ENCODE measurements at regions not wholly inside any gene's neighbourhood (a gene's known extent, or its start where the extent isn't known, plus 50 kb on each side); places are given as distances from the start of the nearest gene placed in this dataset.
"Not testable (repeated sequence)": the region's sequence is repeated elsewhere in the genome, so short reads cannot be mapped to it uniquely, and the experiment has no call there.

- Histone ChIP-seq H3K27me3 (ENCODE audit: control insufficient read depth in 1 of 2, insufficient read depth in 2 of 2, low read length in 2 of 2) (no peaks in the 10 kb centered on the region), H3K9ac (ENCODE audit: low read depth in 1 of 2, low read length in 2 of 2) (no peak overlapping the region), H3K27ac (ENCODE audit: low read depth, low read length) (no peak overlapping the region)
These were observed 248.2 kb upstream of the RBMS1 start for GRCh38 chr2:160741815-160742214.

DNA sequence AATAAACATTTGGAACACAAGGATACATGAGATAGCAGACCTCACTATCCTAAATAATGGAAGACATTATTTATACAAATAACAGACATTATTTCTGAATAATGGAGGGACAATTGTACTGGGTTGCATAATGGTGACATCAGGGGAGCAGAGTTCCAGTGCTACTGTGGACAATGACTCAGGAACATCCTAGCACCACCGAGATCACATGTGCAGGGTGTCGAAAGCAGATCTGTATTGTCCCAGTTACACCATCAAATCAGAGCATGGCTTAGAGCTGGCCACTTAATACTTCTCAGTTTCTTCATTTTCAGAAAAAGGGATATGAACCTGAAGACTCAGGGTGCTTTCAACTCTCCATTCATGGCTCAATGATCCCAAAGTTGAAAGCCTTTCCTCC lies 249.1 kb upstream of the RBMS1 start:
- Histone ChIP-seq H3K4me1 (ENCODE audit: control insufficient read depth in 1 of 2, insufficient read depth in 2 of 2, low read length in 2 of 2) (no peaks in the 10 kb centered on the region), H3K9ac (ENCODE audit: low read depth in 1 of 2, low read length in 2 of 2) (no peak overlapping the region), H3K4me3 (ENCODE audit: low read depth in 1 of 2, low read length in 2 of 2) (no peak overlapping the region), H3K27ac (ENCODE audit: low read depth, low read length) (no peak overlapping the region), H3K9me3 (ENCODE audit: control insufficient read depth in 1 of 2, low read length in 2 of 2) (no peaks in the 10 kb centered on the region), H3K27me3 (ENCODE audit: control insufficient read depth in 1 of 2, insufficient read depth in 2 of 2, low read length in 2 of 2) (no peaks in the 10 kb centered on the region), H3K36me3 (ENCODE audit: control insufficient read depth in 1 of 2, insufficient read depth in 2 of 2, low read length in 2 of 2) (no peaks in the 10 kb centered on the region)

More at GRCh38 chr2:160741815-160742214, 248.2 kb upstream of the RBMS1 start:
- Histone ChIP-seq H3K9me3 (ENCODE audit: control insufficient read depth in 1 of 2, low read length in 2 of 2) (no peaks in the 10 kb centered on the region), H3K4me1 (ENCODE audit: control insufficient read depth in 1 of 2, insufficient read depth in 2 of 2, low read length in 2 of 2) (no peaks in the 10 kb centered on the region), H3K36me3 (ENCODE audit: control insufficient read depth in 1 of 2, insufficient read depth in 2 of 2, low read length in 2 of 2) (no peaks in the 10 kb centered on the region), H3K4me3 (ENCODE audit: low read depth in 1 of 2, low read length in 2 of 2) (no peak overlapping the region)

GRCh38 chr2:160747501-160748170 lies 254.0 kb upstream of the RBMS1 start:
- Histone ChIP-seq H3K27ac (ENCODE audit: low read depth, low read length) (no peak overlapping the region), H3K9ac (ENCODE audit: low read depth in 1 of 2, low read length in 2 of 2) (no peak overlapping the region), H3K36me3 (ENCODE audit: control insufficient read depth in 1 of 2, insufficient read depth in 2 of 2, low read length in 2 of 2) (no peaks in the 10 kb centered on the region), H3K9me3 (ENCODE audit: control insufficient read depth in 1 of 2, low read length in 2 of 2) (no peaks in the 10 kb centered on the region), H3K4me1 (ENCODE audit: control insufficient read depth in 1 of 2, insufficient read depth in 2 of 2, low read length in 2 of 2) (no peaks in the 10 kb centered on the region), H3K4me3 (ENCODE audit: low read depth in 1 of 2, low read length in 2 of 2) (no peak overlapping the region), H3K27me3 (ENCODE audit: control insufficient read depth in 1 of 2, insufficient read depth in 2 of 2, low read length in 2 of 2) (no peaks in the 10 kb centered on the region)

DNA sequence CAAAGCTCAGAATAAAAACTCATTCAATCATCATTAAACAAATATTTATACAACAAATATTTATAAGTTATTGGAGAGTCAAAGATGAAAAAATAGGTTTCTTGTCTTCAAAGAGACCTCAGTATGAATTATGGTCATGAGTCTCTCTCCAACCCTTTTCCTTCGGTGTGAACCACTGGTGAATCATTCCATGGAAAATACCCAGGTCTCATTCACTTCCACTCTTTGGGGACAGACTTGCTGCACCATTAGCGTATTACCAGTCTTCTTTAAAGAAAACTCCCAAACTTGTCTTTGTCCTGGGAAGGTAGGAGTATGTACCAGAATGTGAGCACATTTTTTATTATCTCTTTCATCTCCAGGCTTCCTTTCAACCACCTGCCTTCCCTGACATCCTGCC lies 257.4 kb upstream of the RBMS1 start:
- H3K27me3 ChIP-seq (ENCODE audit: control insufficient read depth in 1 of 2, insufficient read depth in 2 of 2, low read length in 2 of 2): no peaks in the 10 kb centered on the region
- peaks cover 4 to 5% of the 10 kb centered on the region in 2 donors for H3K9me3 ChIP-seq (ENCODE audit: control insufficient read depth in 1 of 2, low read length in 2 of 2)
- no peaks in the 10 kb centered on the region for H3K36me3 ChIP-seq (ENCODE audit: control insufficient read depth in 1 of 2, insufficient read depth in 2 of 2, low read length in 2 of 2)
- H3K4me1 ChIP-seq (ENCODE audit: control insufficient read depth in 1 of 2, insufficient read depth in 2 of 2, low read length in 2 of 2): no peaks in the 10 kb centered on the region
- H3K27ac ChIP-seq (ENCODE audit: low read depth, low read length): no peak overlapping the region
- H3K4me3 ChIP-seq (ENCODE audit: low read depth in 1 of 2, low read length in 2 of 2): no peak overlapping the region
- H3K9ac ChIP-seq (ENCODE audit: low read depth in 1 of 2, low read length in 2 of 2): no peak overlapping the region

DNA sequence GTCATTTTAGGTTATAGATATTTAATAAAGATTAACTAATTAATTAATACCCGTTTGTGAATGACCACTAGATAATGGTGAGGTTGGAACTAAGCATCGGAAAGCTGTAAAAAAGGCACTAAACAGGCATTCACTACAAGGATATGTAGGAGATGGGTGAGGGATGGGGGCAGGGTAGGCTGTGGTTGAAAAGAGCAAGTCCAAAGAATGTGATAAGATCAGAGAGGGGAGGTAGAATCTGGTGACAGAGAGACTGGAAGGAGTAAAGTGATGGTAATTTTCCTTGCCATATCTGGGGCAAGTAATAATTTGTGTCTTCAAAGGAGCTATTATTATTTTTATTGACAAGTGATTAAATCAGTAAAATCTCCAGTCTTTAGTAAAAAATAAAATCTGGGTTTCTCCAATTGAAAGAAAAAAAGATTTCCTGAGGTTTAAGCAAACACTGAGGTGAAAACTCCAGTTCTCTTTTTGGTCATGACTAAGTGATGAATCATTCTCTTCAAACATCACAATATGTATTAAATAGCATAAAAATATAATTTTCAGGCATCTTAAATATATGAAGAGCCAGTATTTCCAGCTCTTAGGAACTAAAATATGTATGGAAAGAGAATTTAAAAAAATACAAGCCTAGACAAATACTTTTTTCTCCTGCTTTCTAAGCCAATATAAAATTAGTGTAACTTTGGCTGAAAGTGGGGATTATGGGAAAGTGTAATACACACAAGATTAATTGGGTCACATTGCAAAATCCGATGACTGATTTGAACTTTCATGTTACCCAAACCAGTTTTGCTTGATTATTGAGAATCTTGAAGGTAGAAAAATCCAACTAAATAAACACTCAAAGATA lies 259.1 kb upstream of the RBMS1 start:
- no peak overlapping the region for H3K4me3 ChIP-seq (ENCODE audit: low read depth in 1 of 2, low read length in 2 of 2)
- no peak overlapping the region for H3K9ac ChIP-seq (ENCODE audit: low read depth in 1 of 2, low read length in 2 of 2)
- no peak overlapping the region for H3K27ac ChIP-seq (ENCODE audit: low read depth, low read length)
- H3K9me3 ChIP-seq (ENCODE audit: control insufficient read depth in 1 of 2, low read length in 2 of 2): peaks cover 4 to 5% of the 10 kb centered on the region in 2 donors
- no peaks in the 10 kb centered on the region for H3K36me3 ChIP-seq (ENCODE audit: control insufficient read depth in 1 of 2, insufficient read depth in 2 of 2, low read length in 2 of 2)
- no peaks in the 10 kb centered on the region for H3K4me1 ChIP-seq (ENCODE audit: control insufficient read depth in 1 of 2, insufficient read depth in 2 of 2, low read length in 2 of 2)
- no peaks in the 10 kb centered on the region for H3K27me3 ChIP-seq (ENCODE audit: control insufficient read depth in 1 of 2, insufficient read depth in 2 of 2, low read length in 2 of 2)

- H3K9ac ChIP-seq (ENCODE audit: low read depth in 1 of 2, low read length in 2 of 2): no peak overlapping the region
- H3K4me1 ChIP-seq (ENCODE audit: control insufficient read depth in 1 of 2, insufficient read depth in 2 of 2, low read length in 2 of 2): no peaks in the 10 kb centered on the region
- H3K4me3 ChIP-seq (ENCODE audit: low read depth in 1 of 2, low read length in 2 of 2): no peak overlapping the region
- no peak overlapping the region for H3K27ac ChIP-seq (ENCODE audit: low read depth, low read length)
- no peaks in the 10 kb centered on the region for H3K27me3 ChIP-seq (ENCODE audit: control insufficient read depth in 1 of 2, insufficient read depth in 2 of 2, low read length in 2 of 2)
- H3K36me3 ChIP-seq (ENCODE audit: control insufficient read depth in 1 of 2, insufficient read depth in 2 of 2, low read length in 2 of 2): no peaks in the 10 kb centered on the region
- peaks cover 4 to 5% of the 10 kb centered on the region in 2 donors for H3K9me3 ChIP-seq (ENCODE audit: control insufficient read depth in 1 of 2, low read length in 2 of 2)
These were observed 259.7 kb upstream of the RBMS1 start for GRCh38 chr2:160753331-160753654.

- Histone ChIP-seq H3K27me3 (ENCODE audit: control insufficient read depth in 1 of 2, insufficient read depth in 2 of 2, low read length in 2 of 2) (no peaks in the 10 kb centered on the region), H3K36me3 (ENCODE audit: control insufficient read depth in 1 of 2, insufficient read depth in 2 of 2, low read length in 2 of 2) (no peaks in the 10 kb centered on the region), H3K4me3 (ENCODE audit: low read depth in 1 of 2, low read length in 2 of 2) (no peak overlapping the region), H3K4me1 (ENCODE audit: control insufficient read depth in 1 of 2, insufficient read depth in 2 of 2, low read length in 2 of 2) (no peaks in the 10 kb centered on the region), H3K9ac (ENCODE audit: low read depth in 1 of 2, low read length in 2 of 2) (no peak overlapping the region), H3K27ac (ENCODE audit: low read depth, low read length) (no peak overlapping the region), H3K9me3 (ENCODE audit: control insufficient read depth in 1 of 2, low read length in 2 of 2) (peaks cover 4 to 5% of the 10 kb centered on the region in 2 donors)
These were observed 260.4 kb upstream of the RBMS1 start for GRCh38 chr2:160753960-160754359.

DNA sequence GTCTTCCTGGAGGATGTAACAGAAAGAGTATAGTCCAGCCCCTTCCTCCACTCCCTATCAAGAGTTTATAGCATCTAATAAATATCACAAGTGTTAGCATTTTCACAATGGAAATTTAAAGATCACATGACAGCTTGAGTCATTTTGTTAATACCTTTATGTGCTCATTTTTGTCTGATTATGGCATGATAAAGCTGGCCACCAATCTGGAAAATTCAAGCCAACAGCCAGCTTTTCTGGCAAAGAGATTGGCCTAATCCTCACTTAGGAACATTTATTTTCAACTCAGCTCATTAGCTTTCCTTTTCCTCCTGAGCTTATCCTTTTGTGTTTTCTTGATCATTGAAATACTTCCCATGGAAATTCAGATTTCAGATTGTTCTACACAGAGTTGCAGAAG lies 262.9 kb upstream of the RBMS1 start:
- H3K4me1 ChIP-seq (ENCODE audit: control insufficient read depth in 1 of 2, insufficient read depth in 2 of 2, low read length in 2 of 2): no peaks in the 10 kb centered on the region
- H3K4me3 ChIP-seq (ENCODE audit: low read depth in 1 of 2, low read length in 2 of 2): no peak overlapping the region
- no peaks in the 10 kb centered on the region for H3K36me3 ChIP-seq (ENCODE audit: control insufficient read depth in 1 of 2, insufficient read depth in 2 of 2, low read length in 2 of 2)
- H3K27me3 ChIP-seq (ENCODE audit: control insufficient read depth in 1 of 2, insufficient read depth in 2 of 2, low read length in 2 of 2): no peaks in the 10 kb centered on the region
- no peak overlapping the region for H3K9ac ChIP-seq (ENCODE audit: low read depth in 1 of 2, low read length in 2 of 2)
- H3K9me3 ChIP-seq (ENCODE audit: control insufficient read depth in 1 of 2, low read length in 2 of 2): peaks cover 4 to 5% of the 10 kb centered on the region in 2 donors
- no peak overlapping the region for H3K27ac ChIP-seq (ENCODE audit: low read depth, low read length)

- not testable (repeated sequence) for H3K27ac ChIP-seq (ENCODE audit: low read depth, low read length); H3K9me3 ChIP-seq (ENCODE audit: control insufficient read depth in 1 of 2, low read length in 2 of 2); H3K4me3 ChIP-seq (ENCODE audit: low read depth in 1 of 2, low read length in 2 of 2); H3K27me3 ChIP-seq (ENCODE audit: control insufficient read depth in 1 of 2, insufficient read depth in 2 of 2, low read length in 2 of 2); H3K36me3 ChIP-seq (ENCODE audit: control insufficient read depth in 1 of 2, insufficient read depth in 2 of 2, low read length in 2 of 2); H3K9ac ChIP-seq (ENCODE audit: low read depth in 1 of 2, low read length in 2 of 2); H3K4me1 ChIP-seq (ENCODE audit: control insufficient read depth in 1 of 2, insufficient read depth in 2 of 2, low read length in 2 of 2)
These were observed 269.0 kb upstream of the RBMS1 start for GRCh38 chr2:160762493-160763128.

GRCh38 chr2:160783474-160783873 lies 289.9 kb upstream of the RBMS1 start:
- Histone ChIP-seq H3K36me3 (ENCODE audit: control insufficient read depth in 1 of 2, insufficient read depth in 2 of 2, low read length in 2 of 2) (no peaks in the 10 kb centered on the region), H3K9ac (ENCODE audit: low read depth in 1 of 2, low read length in 2 of 2) (no peak overlapping the region), H3K9me3 (ENCODE audit: control insufficient read depth in 1 of 2, low read length in 2 of 2) (no peaks in the 10 kb centered on the region), H3K27me3 (ENCODE audit: control insufficient read depth in 1 of 2, insufficient read depth in 2 of 2, low read length in 2 of 2) (no peaks in the 10 kb centered on the region), H3K4me1 (ENCODE audit: control insufficient read depth in 1 of 2, insufficient read depth in 2 of 2, low read length in 2 of 2) (no peaks in the 10 kb centered on the region), H3K27ac (ENCODE audit: low read depth, low read length) (no peak overlapping the region), H3K4me3 (ENCODE audit: low read depth in 1 of 2, low read length in 2 of 2) (no peak overlapping the region)

All from duodenal mucosa (tissue), 2 donors.